ENCODE measurements at regions not wholly inside any gene's neighbourhood (a gene's known extent, or its start where the extent isn't known, plus 50 kb on each side); places are given as distances from the start of the nearest gene placed in this dataset.

DNA sequence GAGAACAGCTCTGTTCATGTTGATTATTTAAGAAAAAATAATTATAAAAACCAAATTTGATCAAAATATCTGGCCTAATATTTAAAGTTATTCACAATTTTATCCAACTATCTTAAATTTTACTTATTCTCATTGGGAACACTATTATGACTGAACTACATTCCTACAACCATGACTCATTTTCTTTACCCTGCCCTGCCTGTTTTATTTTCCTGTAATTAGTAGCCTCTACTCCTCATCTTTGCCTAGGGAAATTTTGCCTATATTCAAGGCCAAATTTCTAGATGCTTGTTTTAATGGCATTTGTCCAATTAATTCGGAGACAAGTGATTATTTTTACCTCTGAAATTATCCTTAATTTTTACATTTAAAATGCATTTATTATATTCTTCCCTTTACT lies 289.7 kb upstream of the TMEM229A start:
- TF ChIP-seq EZH2 (IDR thresholded peaks at IDR 0.05; ENCODE audit: borderline replicate concordance, low read length): no peak
- TF ChIP-seq, protein P1, sequence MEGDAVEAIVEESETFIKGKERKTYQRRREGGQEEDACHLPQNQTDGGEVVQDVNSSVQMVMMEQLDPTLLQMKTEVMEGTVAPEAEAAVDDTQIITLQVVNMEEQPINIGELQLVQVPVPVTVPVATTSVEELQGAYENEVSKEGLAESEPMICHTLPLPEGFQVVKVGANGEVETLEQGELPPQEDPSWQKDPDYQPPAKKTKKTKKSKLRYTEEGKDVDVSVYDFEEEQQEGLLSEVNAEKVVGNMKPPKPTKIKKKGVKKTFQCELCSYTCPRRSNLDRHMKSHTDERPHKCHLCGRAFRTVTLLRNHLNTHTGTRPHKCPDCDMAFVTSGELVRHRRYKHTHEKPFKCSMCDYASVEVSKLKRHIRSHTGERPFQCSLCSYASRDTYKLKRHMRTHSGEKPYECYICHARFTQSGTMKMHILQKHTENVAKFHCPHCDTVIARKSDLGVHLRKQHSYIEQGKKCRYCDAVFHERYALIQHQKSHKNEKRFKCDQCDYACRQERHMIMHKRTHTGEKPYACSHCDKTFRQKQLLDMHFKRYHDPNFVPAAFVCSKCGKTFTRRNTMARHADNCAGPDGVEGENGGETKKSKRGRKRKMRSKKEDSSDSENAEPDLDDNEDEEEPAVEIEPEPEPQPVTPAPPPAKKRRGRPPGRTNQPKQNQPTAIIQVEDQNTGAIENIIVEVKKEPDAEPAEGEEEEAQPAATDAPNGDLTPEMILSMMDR (IDR thresholded peaks at IDR 0.05; ENCODE audit: low read length): no peak
- H2AFZ ChIP-seq (ENCODE audit: low read length): no peak overlapping the region
- no peaks in the 10 kb centered on the region for H3K27me3 ChIP-seq (ENCODE audit: insufficient read depth, low read length)
- H3K79me2 ChIP-seq (ENCODE audit: insufficient read depth, low read length): no peaks in the 10 kb centered on the region
- no peak overlapping the region for H3K9ac ChIP-seq (ENCODE audit: low read length)
- H3K9me3 ChIP-seq (ENCODE audit: low read length): no peaks in the 10 kb centered on the region
- H3K4me3 ChIP-seq (ENCODE audit: low read depth, low read length, poor library complexity, severe bottlenecking): no peak overlapping the region
- H3K4me1 ChIP-seq (ENCODE audit: insufficient read depth, low read length, severe bottlenecking): no peaks in the 10 kb centered on the region
- no peak overlapping the region for H3K27ac ChIP-seq (ENCODE audit: low read depth, low read length, poor library complexity, severe bottlenecking)
- no peak overlapping the region for H3K4me2 ChIP-seq (ENCODE audit: low read length)
- no peaks in the 10 kb centered on the region for H3K9me2 ChIP-seq (ENCODE audit: low read depth, low read length)
- no peaks in the 10 kb centered on the region for H3F3A ChIP-seq (ENCODE audit: insufficient read depth, low read length)
- no peaks in the 10 kb centered on the region for H4K20me1 ChIP-seq (ENCODE audit: insufficient read depth, low read length)
- H3K36me3 ChIP-seq (ENCODE audit: insufficient read depth, low read length): no peaks in the 10 kb centered on the region

DNA sequence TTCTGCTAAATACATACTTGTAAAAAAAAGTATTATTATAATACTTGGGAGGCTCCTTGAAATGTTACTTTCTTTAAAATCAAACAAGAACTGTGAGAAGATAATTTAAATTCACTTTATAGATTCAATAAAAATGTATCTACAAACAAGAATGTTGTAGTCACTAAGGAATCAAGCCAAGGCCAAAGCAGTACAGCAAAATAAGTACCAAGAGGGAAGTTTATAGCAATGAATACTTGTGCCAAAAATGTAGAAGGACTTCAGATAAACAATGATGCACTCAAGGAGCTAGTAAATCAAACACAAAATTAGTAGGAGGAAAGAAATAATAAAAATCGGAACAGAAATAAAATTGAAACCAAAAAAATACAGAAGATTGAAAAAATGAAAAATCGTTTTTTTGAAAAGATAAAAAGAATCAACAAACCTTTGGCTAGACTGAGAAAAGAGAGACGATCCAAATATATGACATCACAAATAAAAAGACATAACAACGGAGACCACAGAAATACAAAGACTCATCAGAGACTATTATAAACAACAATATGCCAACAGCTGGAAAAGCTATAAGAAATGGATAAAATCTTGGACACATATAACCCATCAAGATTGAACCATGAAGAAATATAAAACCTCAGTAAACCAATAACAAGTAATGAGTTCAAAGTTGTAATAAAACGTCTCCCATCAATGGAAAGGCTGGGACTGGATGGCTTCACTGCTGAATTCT lies 286.0 kb upstream of the TMEM229A start:
- Histone ChIP-seq H3F3A (ENCODE audit: insufficient read depth, low read length) (no peaks in the 10 kb centered on the region), H3K79me2 (ENCODE audit: insufficient read depth, low read length) (no peaks in the 10 kb centered on the region), H3K9ac (ENCODE audit: low read length) (no peak overlapping the region), H3K4me3 (ENCODE audit: low read depth, low read length, poor library complexity, severe bottlenecking) (no peak overlapping the region), H3K27me3 (ENCODE audit: insufficient read depth, low read length) (no peaks in the 10 kb centered on the region), H4K20me1 (ENCODE audit: insufficient read depth, low read length) (no peaks in the 10 kb centered on the region), H3K4me1 (ENCODE audit: insufficient read depth, low read length, severe bottlenecking) (no peaks in the 10 kb centered on the region), H3K9me2 (ENCODE audit: low read depth, low read length) (no peaks in the 10 kb centered on the region), H3K4me2 (ENCODE audit: low read length) (no peak overlapping the region), H3K36me3 (ENCODE audit: insufficient read depth, low read length) (no peaks in the 10 kb centered on the region), H3K9me3 (ENCODE audit: low read length) (no peaks in the 10 kb centered on the region), H3K27ac (ENCODE audit: low read depth, low read length, poor library complexity, severe bottlenecking) (no peak overlapping the region), H2AFZ (ENCODE audit: low read length) (no peak overlapping the region)
- no peak for TF ChIP-seq EZH2 (IDR thresholded peaks at IDR 0.05; ENCODE audit: borderline replicate concordance, low read length)
- TF ChIP-seq, protein P1 (IDR thresholded peaks at IDR 0.05; ENCODE audit: low read length): no peak

DNA sequence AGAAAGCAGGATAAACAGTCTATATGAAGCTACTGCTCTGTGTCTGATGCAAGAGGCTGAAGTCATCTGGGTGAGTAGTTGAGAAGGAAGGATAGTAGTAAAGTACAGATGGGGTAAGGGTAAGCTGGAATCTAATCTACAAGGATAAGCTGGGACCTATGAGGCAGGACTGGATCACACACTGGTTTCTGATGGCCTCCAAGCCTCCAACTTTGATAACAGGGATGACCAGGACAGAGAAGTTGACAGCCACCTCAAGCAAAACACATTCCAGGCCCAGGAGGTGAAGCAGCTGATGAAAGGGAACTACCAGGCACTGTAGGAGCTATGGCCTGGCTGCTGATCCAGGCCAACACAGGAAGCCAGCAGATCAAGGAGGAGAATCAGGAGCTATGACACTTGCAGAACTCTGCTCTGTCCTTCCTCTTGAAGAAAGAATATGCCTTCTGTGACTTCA lies 278.1 kb upstream of the TMEM229A start:
- H3K79me2 ChIP-seq (ENCODE audit: insufficient read depth, low read length): no peaks in the 10 kb centered on the region
- H3F3A ChIP-seq (ENCODE audit: insufficient read depth, low read length): no peaks in the 10 kb centered on the region
- no peak overlapping the region for H3K4me3 ChIP-seq (ENCODE audit: low read depth, low read length, poor library complexity, severe bottlenecking)
- no peaks in the 10 kb centered on the region for H3K27me3 ChIP-seq (ENCODE audit: insufficient read depth, low read length)
- H3K27ac ChIP-seq (ENCODE audit: low read depth, low read length, poor library complexity, severe bottlenecking): no peak overlapping the region
- H3K4me1 ChIP-seq (ENCODE audit: insufficient read depth, low read length, severe bottlenecking): no peaks in the 10 kb centered on the region
- H3K9me2 ChIP-seq (ENCODE audit: low read depth, low read length): no peaks in the 10 kb centered on the region; the same call in 1 of the 2 replicates
- H4K20me1 ChIP-seq (ENCODE audit: insufficient read depth, low read length): no peaks in the 10 kb centered on the region
- TF ChIP-seq, protein P1 (IDR thresholded peaks at IDR 0.05; ENCODE audit: low read length): no peak
- TF ChIP-seq EZH2 (IDR thresholded peaks at IDR 0.05; ENCODE audit: borderline replicate concordance, low read length): no peak
- H3K4me2 ChIP-seq (ENCODE audit: low read length): no peak overlapping the region
- H3K9me3 ChIP-seq (ENCODE audit: low read length): no peaks in the 10 kb centered on the region
- H3K36me3 ChIP-seq (ENCODE audit: insufficient read depth, low read length): no peaks in the 10 kb centered on the region
- H3K9ac ChIP-seq (ENCODE audit: low read length): no peak overlapping the region
- no peak overlapping the region for H2AFZ ChIP-seq (ENCODE audit: low read length)

Measured in OCI-LY1 (cell line).